SK-N-SH (cell line): ENCODE measurements at regions not wholly inside any gene's neighbourhood (a gene's known extent, or its start where the extent isn't known, plus 50 kb on each side); places are given as distances from the start of the nearest gene placed in this dataset.
A peak's percentile ranks its signal among the peaks of the same experiment; 100 is the strongest.

Experiments
- CTCF ChIA-PET: fragments of 300-600, 350-600 bp; formaldehyde crosslinking; extraction: SDS; loops from one replicate; lab custom pipeline; 2021; lab: Yijun Ruan, JAX
- POLR2A ChIA-PET: fragments of 350-600 bp; sonication (Branson Sonifier 250); formaldehyde crosslinking; extraction: SDS; loops from one replicate; lab custom pipeline; 2020; ENCODE audit warnings: antibody characterized with exemption, inconsistent platforms; lab: Yijun Ruan, JAX
- DNase-seq: peaks from one replicate; pipeline ENCODE4 v3.0.0; 2012
- H2AFZ ChIP-seq: fragments of 200-600 bp; sonication (generic); 2 replicates; pipeline ENCODE4 v1.8.1; 2016; ENCODE audit warnings: antibody characterized with exemption, mild to moderate bottlenecking, low read depth
- H3F3A ChIP-seq: fragments of 200-600 bp; sonication (generic); replicated peaks from 2 replicates; pipeline ENCODE3; 2016; ENCODE audit warnings: antibody characterized with exemption, mild to moderate bottlenecking; ENCODE audit not compliant: insufficient read depth
- H3K27ac ChIP-seq, 2 experiments: fragments of 200-500 bp in 1 of 2; fragments of 200-600 bp in 1 of 2; sonication (Bioruptor generic) in 1 of 2; sonication (generic), shearing (Covaris generic) in 1 of 2; 2 replicates each; pipeline versions ENCODE4 v1.5.1 to v1.6.1; 2014 to 2016; ENCODE audit warnings: low read depth in 2 of 2, inconsistent platforms in 1 of 2, low read length in 1 of 2, mild to moderate bottlenecking in 1 of 2, mixed read lengths in 1 of 2
- H3K27me3 ChIP-seq: fragments of 200-600 bp; sonication (generic), shearing (Covaris generic); 2 replicates; pipeline ENCODE4 v1.6.1; 2016; ENCODE audit warnings: mixed run types; ENCODE audit not compliant: insufficient read depth
- H3K36me3 ChIP-seq, 2 experiments: fragments of 200-500 bp in 1 of 2; fragments of 200-600 bp in 1 of 2; sonication (Bioruptor generic) in 1 of 2; sonication (generic) in 1 of 2; replicated peaks in 1 of 2; 2 replicates each; pipeline versions ENCODE3 to v1.5.1; 2014 to 2016; ENCODE audit warnings: low read length in 1 of 2, mild to moderate bottlenecking in 1 of 2; ENCODE audit not compliant: insufficient read depth in 2 of 2, control insufficient read depth in 1 of 2
- H3K4me1 ChIP-seq, 2 experiments: fragments of 200-500 bp in 1 of 2; fragments of 200-600 bp in 1 of 2; sonication (Bioruptor generic) in 1 of 2; sonication (generic), shearing (Covaris generic) in 1 of 2; 2 replicates each; pipeline versions ENCODE4 v1.5.1 to v1.6.1; 2014 to 2016; ENCODE audit warnings: low read depth in 1 of 2, low read length in 1 of 2, mixed run types in 1 of 2; ENCODE audit not compliant: insufficient read depth in 2 of 2, control insufficient read depth in 1 of 2
- H3K4me2 ChIP-seq: fragments of 200-600 bp; sonication (generic), shearing (Covaris generic); 2 replicates; pipeline ENCODE4 v1.6.1; 2017; ENCODE audit warnings: mixed run types
- H3K4me3 ChIP-seq, 2 experiments: fragments of 200-500 bp in 1 of 2; fragments of 200-600 bp in 1 of 2; sonication (Bioruptor generic) in 1 of 2; sonication (generic), shearing (Covaris generic) in 1 of 2; 2 replicates each; pipeline versions ENCODE4 v1.5.1 to v1.8.1; 2014 to 2016; ENCODE audit warnings: low read depth in 2 of 2, inconsistent platforms in 1 of 2, low read length in 1 of 2, mild to moderate bottlenecking in 1 of 2, mixed read lengths in 1 of 2, moderate library complexity in 1 of 2
- H3K79me2 ChIP-seq: fragments of 200-600 bp; sonication (generic); 2 replicates; pipeline ENCODE4 v1.8.1; 2017; ENCODE audit warnings: mild to moderate bottlenecking; ENCODE audit not compliant: insufficient read depth
- H3K9ac ChIP-seq: fragments of 200-600 bp; sonication (generic); 2 replicates; pipeline ENCODE4 v1.6.1; 2017; ENCODE audit warnings: mixed run types
- H3K9me2 ChIP-seq: fragments of 200-600 bp; sonication (generic); 2 replicates; pipeline ENCODE4 v1.6.1; 2017; ENCODE audit warnings: mixed run types
- H3K9me3 ChIP-seq: fragments of 200-600 bp; sonication (generic); 2 replicates; pipeline ENCODE4 v1.6.1; 2017; ENCODE audit warnings: mixed run types, mild to moderate bottlenecking, moderate library complexity
- H4K20me1 ChIP-seq: fragments of 200-600 bp; sonication (generic); 2 replicates; pipeline ENCODE4 v1.6.1; 2017; ENCODE audit warnings: mild to moderate bottlenecking, mixed run types; ENCODE audit not compliant: insufficient read depth
- ELF1 ChIP-seq: IDR thresholded peaks from 2 replicates; pipeline ENCODE4 v1.4.0; 2012
- EP300 ChIP-seq, 2 experiments: IDR thresholded peaks; 2 replicates each; pipeline versions ENCODE4 v1.4.0 to v1.6.1; 2012; ENCODE audit warnings: borderline replicate concordance in 1 of 2, low read depth in 1 of 2, low read length in 1 of 2
- FOSL2 ChIP-seq: IDR thresholded peaks from 2 replicates; pipeline ENCODE4 v1.4.0; 2012; ENCODE audit warnings: low read depth, mild to moderate bottlenecking, moderate library complexity, borderline replicate concordance
- FOXM1 ChIP-seq: IDR thresholded peaks from 2 replicates; pipeline ENCODE4 v1.4.0; 2012; ENCODE audit warnings: low read depth, mild to moderate bottlenecking
- GABPA ChIP-seq: IDR thresholded peaks from 2 replicates; pipeline ENCODE4 v1.4.0; 2012; ENCODE audit warnings: low read depth, mild to moderate bottlenecking
- GATA2 ChIP-seq: sonication (generic); formaldehyde crosslinking; IDR thresholded peaks from 2 replicates; pipeline ENCODE4 v1.5.0; 2020; ENCODE audit warnings: mild to moderate bottlenecking, missing genetic modification reagents
- IRF3 ChIP-seq: fragments of 150-350 bp; IDR thresholded peaks from 2 replicates; pipeline ENCODE4 v1.6.1; 2016; ENCODE audit warnings: mild to moderate bottlenecking, low read depth, low read length
- JUND ChIP-seq: IDR thresholded peaks from 2 replicates; pipeline ENCODE4 v1.4.0; 2012
- MEF2A ChIP-seq: IDR thresholded peaks from 2 replicates; pipeline ENCODE4 v1.4.0; 2012; ENCODE audit warnings: low read depth, borderline replicate concordance
- NFIC ChIP-seq: IDR thresholded peaks from 2 replicates; pipeline ENCODE4 v1.4.0; 2012; ENCODE audit warnings: borderline replicate concordance
- POLR2AphosphoS5 ChIP-seq: IDR thresholded peaks from 2 replicates; pipeline ENCODE4 v1.6.1; 2012; ENCODE audit warnings: low read depth, low read length
- RCOR1 ChIP-seq: fragments of 150-350 bp; IDR thresholded peaks from 2 replicates; pipeline ENCODE4 v1.6.1; 2017; ENCODE audit warnings: antibody characterized with exemption, low read length
- RFX5 ChIP-seq: IDR thresholded peaks from 2 replicates; pipeline ENCODE4 v1.6.1; 2012; ENCODE audit warnings: mild to moderate bottlenecking, improper control_type of control experiment, low read length
- RXRA ChIP-seq: IDR thresholded peaks from 2 replicates; pipeline ENCODE4 v1.4.0; 2012; ENCODE audit warnings: low read depth, mild to moderate bottlenecking, borderline replicate concordance
- SMC3 ChIP-seq: IDR thresholded peaks from 2 replicates; pipeline ENCODE4 v1.6.1; 2012; ENCODE audit warnings: low read depth, low read length, improper control_type of control experiment
- TAF1 ChIP-seq: IDR thresholded peaks from 2 replicates; pipeline ENCODE4 v1.6.1; 2012; ENCODE audit warnings: low read depth, mild to moderate bottlenecking, low read length, moderate library complexity, borderline replicate concordance
- ZBTB33 ChIP-seq: IDR thresholded peaks from 2 replicates; pipeline ENCODE4 v1.4.0; 2012; ENCODE audit warnings: low read depth, borderline replicate concordance
- WGBS: methylation state at CpG from one replicate; pipeline ENCODE4 v1.1.6; 2017; ENCODE audit warnings: low lambda C conversion rate; 5-methylcytosine and 5-hydroxymethylcytosine counted together
- TF ChIP-seq, protein P1 (sequence below): fragments of 200-600 bp; sonication (generic); IDR thresholded peaks from 2 replicates; pipeline ENCODE4 v1.6.1; 2017; ENCODE audit warnings: antibody characterized with exemption, mild to moderate bottlenecking, moderate library complexity
- TF ChIP-seq, protein P2 (sequence below): IDR thresholded peaks from 2 replicates; pipeline ENCODE4 v1.4.0; 2012; ENCODE audit warnings: low read depth
- TF ChIP-seq, protein P3 (sequence below): IDR thresholded peaks from 2 replicates; pipeline ENCODE4; 2012

GRCh38 chr2:8198766-8199382 is 483.0 kb upstream of the ID2 start (continued):
- TF ChIP-seq, protein P1, sequence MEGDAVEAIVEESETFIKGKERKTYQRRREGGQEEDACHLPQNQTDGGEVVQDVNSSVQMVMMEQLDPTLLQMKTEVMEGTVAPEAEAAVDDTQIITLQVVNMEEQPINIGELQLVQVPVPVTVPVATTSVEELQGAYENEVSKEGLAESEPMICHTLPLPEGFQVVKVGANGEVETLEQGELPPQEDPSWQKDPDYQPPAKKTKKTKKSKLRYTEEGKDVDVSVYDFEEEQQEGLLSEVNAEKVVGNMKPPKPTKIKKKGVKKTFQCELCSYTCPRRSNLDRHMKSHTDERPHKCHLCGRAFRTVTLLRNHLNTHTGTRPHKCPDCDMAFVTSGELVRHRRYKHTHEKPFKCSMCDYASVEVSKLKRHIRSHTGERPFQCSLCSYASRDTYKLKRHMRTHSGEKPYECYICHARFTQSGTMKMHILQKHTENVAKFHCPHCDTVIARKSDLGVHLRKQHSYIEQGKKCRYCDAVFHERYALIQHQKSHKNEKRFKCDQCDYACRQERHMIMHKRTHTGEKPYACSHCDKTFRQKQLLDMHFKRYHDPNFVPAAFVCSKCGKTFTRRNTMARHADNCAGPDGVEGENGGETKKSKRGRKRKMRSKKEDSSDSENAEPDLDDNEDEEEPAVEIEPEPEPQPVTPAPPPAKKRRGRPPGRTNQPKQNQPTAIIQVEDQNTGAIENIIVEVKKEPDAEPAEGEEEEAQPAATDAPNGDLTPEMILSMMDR = no peak
- TF ChIP-seq GABPA (no peak), GATA2 (CRISPR knock-in tag) (no peak), POLR2AphosphoS5 (no peak), TAF1 (no peak)

DNA sequence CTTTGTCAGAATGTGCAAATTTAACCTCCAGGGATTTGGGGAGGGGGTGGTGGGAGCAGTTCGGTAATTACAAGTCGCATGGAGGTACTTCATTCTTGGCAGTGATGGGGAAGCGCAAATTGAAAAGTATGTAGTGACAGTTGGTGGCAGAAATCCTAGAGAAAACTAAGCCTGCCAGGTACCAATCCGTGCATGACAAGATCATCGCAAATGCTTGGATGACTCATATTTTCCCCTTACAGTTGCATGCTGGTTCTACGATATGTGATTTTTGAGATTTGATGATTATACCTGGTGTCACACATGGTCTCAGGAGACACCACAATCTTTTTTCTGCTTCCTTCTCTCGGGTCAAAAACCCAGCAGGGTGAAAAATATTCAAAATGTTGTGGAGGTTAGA is 479.7 kb upstream of the ID2 start:
- ChIA-PET POLR2A (no interaction called here), CTCF (no interaction called here)
- no peak for DNase-seq
- H4K20me1 ChIP-seq = no peaks in the 10 kb centered on the region
- no peak overlapping the region for H2AFZ ChIP-seq
- no peaks in the 10 kb centered on the region for H3K27me3 ChIP-seq
- 65% methylated on average over 7 of the region's 7 CpGs for WGBS
- peaks cover 0 to 3% of the 10 kb centered on the region in 2 experiments; a peak in 1 of 4 replicates for H3K4me1 ChIP-seq
- H3K9me3 ChIP-seq = peaks cover 6% of the 10 kb centered on the region; the same call in 1 of the 2 replicates
- no peak overlapping the region for H3K9ac ChIP-seq
- no peak overlapping the region for H3K4me2 ChIP-seq
- H3K27ac ChIP-seq = no peak overlapping the region
- no peaks in the 10 kb centered on the region for H3K9me2 ChIP-seq
- no peaks in the 10 kb centered on the region for H3F3A ChIP-seq
- no peaks in the 10 kb centered on the region for H3K79me2 ChIP-seq
- H3K4me3 ChIP-seq = no peak overlapping the region
- TF ChIP-seq RXRA = no peak
- no peak for TF ChIP-seq ELF1
- no peak for TF ChIP-seq JUND
- TF ChIP-seq, protein P2, sequence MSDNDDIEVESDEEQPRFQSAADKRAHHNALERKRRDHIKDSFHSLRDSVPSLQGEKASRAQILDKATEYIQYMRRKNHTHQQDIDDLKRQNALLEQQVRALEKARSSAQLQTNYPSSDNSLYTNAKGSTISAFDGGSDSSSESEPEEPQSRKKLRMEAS = no peak
- no peaks in the 10 kb centered on the region for H3K36me3 ChIP-seq

DNA sequence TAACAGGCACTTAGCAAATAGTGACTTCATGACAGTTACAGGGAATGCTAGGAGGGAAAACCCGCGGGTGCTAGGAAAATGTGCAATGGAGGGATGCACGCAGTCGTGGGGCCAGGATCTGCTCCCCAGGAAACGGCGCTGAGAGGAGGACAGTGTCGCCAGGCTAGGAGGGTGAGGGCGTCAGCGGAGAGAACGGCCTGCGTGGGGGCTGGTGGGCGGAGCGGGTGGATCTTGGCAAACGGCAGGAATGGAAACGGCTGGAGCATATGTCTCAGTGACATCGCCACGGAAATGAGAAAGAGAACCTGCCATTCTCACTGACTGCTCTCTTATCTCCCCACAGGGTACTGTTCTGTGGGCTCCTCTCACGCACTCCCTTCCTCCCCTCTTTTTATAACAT is 478.5 kb upstream of the ID2 start:
- no peak for TF ChIP-seq RFX5
- no peak for TF ChIP-seq NFIC
- TF ChIP-seq JUND = no peak
- TF ChIP-seq, protein P3, sequence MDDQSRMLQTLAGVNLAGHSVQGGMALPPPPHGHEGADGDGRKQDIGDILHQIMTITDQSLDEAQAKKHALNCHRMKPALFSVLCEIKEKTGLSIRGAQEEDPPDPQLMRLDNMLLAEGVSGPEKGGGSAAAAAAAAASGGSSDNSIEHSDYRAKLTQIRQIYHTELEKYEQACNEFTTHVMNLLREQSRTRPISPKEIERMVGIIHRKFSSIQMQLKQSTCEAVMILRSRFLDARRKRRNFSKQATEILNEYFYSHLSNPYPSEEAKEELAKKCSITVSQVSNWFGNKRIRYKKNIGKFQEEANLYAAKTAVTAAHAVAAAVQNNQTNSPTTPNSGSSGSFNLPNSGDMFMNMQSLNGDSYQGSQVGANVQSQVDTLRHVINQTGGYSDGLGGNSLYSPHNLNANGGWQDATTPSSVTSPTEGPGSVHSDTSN = no peak
- TF ChIP-seq GABPA = no peak
- no peak for TF ChIP-seq GATA2 (CRISPR knock-in tag)
- no peak for TF ChIP-seq ELF1
- TF ChIP-seq FOXM1 = no peak
- TF ChIP-seq ZBTB33 = no peak
- TF ChIP-seq FOSL2 = no peak
- TF ChIP-seq IRF3 = no peak
- no peak for TF ChIP-seq RCOR1
- no peak for TF ChIP-seq TAF1
- TF ChIP-seq MEF2A = no peak
- no peak for TF ChIP-seq EP300 (IDR thresholded peaks at IDR 0.05; ENCODE audit: borderline replicate concordance in 1 of 2, low read depth in 1 of 2, low read length in 1 of 2)
- no peak for TF ChIP-seq SMC3
- Histone ChIP-seq H2AFZ (no peak overlapping the region), H3K27me3 (no peaks in the 10 kb centered on the region), H3K4me1 (peaks cover 0 to 3% of the 10 kb centered on the region in 2 experiments; a peak in 1 of 4 replicates), H3K27ac (no peak overlapping the region), H4K20me1 (no peaks in the 10 kb centered on the region), H3K4me3 (peak overlapping the region in 1 of 2 experiments; percentile 4; a peak in 1 of 4 replicates), H3K9me3 (peaks cover 14% of the 10 kb centered on the region; the same call in 1 of the 2 replicates), H3K9ac (no peak overlapping the region), H3K79me2 (no peaks in the 10 kb centered on the region), H3K36me3 (no peaks in the 10 kb centered on the region), H3K4me2 (no peak overlapping the region), H3F3A (no peaks in the 10 kb centered on the region), H3K9me2 (no peaks in the 10 kb centered on the region)
- CTCF ChIA-PET = no interaction called here
- peak; percentile 56 for DNase-seq
- POLR2A ChIA-PET = no interaction called here
- 48% methylated on average over 17 of the region's 18 CpGs for WGBS
